Mammary epithelial cell (primary cell): ENCODE measurements at regions not wholly inside any gene's neighbourhood (a gene's known extent, or its start where the extent isn't known, plus 50 kb on each side); places are given as distances from the start of the nearest gene placed in this dataset.

Source experiments
- CTCF ChIP-seq, 2 donors: IDR thresholded peaks in 1 of 2; conservative IDR thresholded peaks in 1 of 2; 2 replicates each; pipeline ENCODE4 v1.5.1; 2011 to 2012; ENCODE audit warnings: inconsistent platforms in 2 of 2, low read length in 2 of 2, mild to moderate bottlenecking in 2 of 2, control low read depth in 1 of 2, low read depth in 1 of 2; ENCODE audit not compliant: insufficient read depth in 1 of 2; ENCODE audit errors: extremely low read depth in 1 of 2
- EZH2 ChIP-seq: IDR thresholded peaks from 2 replicates; pipeline ENCODE4 v1.6.1; 2012; ENCODE audit warnings: low read length, inconsistent platforms, borderline replicate concordance

GRCh38 chr12:118821386-118821925 lies 159.9 kb upstream of the SRRM4 start:
- TF ChIP-seq EZH2 (no peak), CTCF (conservative IDR thresholded peaks at IDR 0.05 in 1 of 2, IDR thresholded peaks at IDR 0.05 in 1 of 2; ENCODE audit: extremely low read depth in 1 of 2, insufficient read depth in 1 of 2, low read depth in 1 of 2, low read length in 2 of 2) (no peak)
